ENCODE measurements at regions not wholly inside any gene's neighbourhood (a gene's known extent, or its start where the extent isn't known, plus 50 kb on each side); places are given as distances from the start of the nearest gene placed in this dataset.

DNA sequence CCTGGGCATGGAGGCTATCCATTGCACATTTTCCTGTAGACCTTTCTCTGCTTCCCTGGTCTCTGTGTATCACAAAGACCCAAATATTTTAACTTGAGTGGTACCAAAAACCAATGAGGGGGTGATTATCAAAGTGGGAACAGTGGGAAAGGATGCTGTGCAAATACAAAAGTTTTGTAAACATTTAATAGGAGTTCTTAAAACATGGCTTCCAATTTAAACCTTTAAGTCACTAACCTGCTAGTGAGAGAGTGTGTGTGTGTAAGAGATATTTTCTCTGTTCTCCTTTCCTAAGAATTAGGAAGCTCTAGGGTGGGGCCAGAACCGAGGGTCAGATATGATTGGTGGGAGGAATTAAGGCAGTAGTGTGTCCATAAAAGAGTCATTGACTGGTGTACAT lies 64.5 kb upstream of the ARHGAP5 start:
- peaks cover 1% of the 10 kb centered on the region for H3K27me3 Mint-ChIP-seq (ENCODE audit: unreplicated experiment)
- DNase-seq (ENCODE audit: low spot score) = no peak
- no peak overlapping the region for H3K4me3 Mint-ChIP-seq (ENCODE audit: unreplicated experiment)
- H3K4me1 Mint-ChIP-seq (ENCODE audit: unreplicated experiment) = peaks cover 7% of the 10 kb centered on the region
- no peak overlapping the region for H3K27ac Mint-ChIP-seq (ENCODE audit: unreplicated experiment)
- no peaks in the 10 kb centered on the region for H3K9me3 Mint-ChIP-seq (ENCODE audit: unreplicated experiment)
- no peaks in the 10 kb centered on the region for H3K36me3 Mint-ChIP-seq (ENCODE audit: low read depth, unreplicated experiment)
- TF ChIP-seq, protein P1, sequence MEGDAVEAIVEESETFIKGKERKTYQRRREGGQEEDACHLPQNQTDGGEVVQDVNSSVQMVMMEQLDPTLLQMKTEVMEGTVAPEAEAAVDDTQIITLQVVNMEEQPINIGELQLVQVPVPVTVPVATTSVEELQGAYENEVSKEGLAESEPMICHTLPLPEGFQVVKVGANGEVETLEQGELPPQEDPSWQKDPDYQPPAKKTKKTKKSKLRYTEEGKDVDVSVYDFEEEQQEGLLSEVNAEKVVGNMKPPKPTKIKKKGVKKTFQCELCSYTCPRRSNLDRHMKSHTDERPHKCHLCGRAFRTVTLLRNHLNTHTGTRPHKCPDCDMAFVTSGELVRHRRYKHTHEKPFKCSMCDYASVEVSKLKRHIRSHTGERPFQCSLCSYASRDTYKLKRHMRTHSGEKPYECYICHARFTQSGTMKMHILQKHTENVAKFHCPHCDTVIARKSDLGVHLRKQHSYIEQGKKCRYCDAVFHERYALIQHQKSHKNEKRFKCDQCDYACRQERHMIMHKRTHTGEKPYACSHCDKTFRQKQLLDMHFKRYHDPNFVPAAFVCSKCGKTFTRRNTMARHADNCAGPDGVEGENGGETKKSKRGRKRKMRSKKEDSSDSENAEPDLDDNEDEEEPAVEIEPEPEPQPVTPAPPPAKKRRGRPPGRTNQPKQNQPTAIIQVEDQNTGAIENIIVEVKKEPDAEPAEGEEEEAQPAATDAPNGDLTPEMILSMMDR (IDR thresholded peaks at IDR 0.05; ENCODE audit: unreplicated experiment) = no peak

DNA sequence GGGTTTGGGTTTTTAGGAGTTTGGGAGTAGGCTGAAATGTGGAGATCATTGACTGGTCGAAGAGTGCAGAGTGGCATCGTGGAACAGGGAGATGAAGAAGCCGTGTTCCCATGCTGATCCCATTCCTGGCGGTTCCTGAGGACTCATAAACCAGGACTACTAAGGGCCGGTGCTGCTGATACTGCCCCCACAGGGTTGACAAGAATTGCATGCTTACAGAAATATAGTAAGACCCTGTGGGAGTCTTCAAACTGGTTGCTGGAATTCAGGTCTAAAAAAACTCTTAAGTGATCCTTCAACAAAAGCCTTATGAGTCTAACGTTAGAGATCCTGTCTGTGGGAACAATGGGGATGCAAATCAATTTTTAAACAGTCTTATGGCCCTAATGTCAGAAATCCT lies 64.0 kb upstream of the ARHGAP5 start:
- peaks cover 7% of the 10 kb centered on the region for H3K4me1 Mint-ChIP-seq (ENCODE audit: unreplicated experiment)
- DNase-seq (ENCODE audit: low spot score) = no peak
- no peaks in the 10 kb centered on the region for H3K36me3 Mint-ChIP-seq (ENCODE audit: low read depth, unreplicated experiment)
- no peaks in the 10 kb centered on the region for H3K9me3 Mint-ChIP-seq (ENCODE audit: unreplicated experiment)
- H3K27ac Mint-ChIP-seq (ENCODE audit: unreplicated experiment) = no peak overlapping the region
- TF ChIP-seq, protein P1 (IDR thresholded peaks at IDR 0.05; ENCODE audit: unreplicated experiment) = no peak
- H3K4me3 Mint-ChIP-seq (ENCODE audit: unreplicated experiment) = no peak overlapping the region
- peaks cover 1% of the 10 kb centered on the region for H3K27me3 Mint-ChIP-seq (ENCODE audit: unreplicated experiment)

DNA sequence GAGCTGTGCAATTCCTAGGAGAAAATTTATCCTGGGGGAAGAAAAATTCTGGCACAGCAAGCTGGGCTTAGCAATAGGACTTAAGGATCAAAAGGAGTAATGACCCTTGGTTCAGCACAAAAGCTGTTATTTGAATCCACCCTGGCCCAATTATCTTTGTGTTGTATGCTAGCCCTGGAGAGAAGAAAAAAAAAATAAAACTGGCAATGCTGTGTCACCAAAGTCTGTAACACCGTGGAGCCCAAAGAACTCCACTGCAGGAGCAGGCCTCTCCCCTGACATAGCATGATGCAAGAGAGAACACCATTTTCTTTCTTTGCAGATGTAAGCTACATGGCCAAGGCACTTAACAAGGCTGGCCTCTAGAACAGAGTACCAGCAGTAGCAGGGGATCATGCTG lies 63.0 kb upstream of the ARHGAP5 start:
- TF ChIP-seq, protein P1 (IDR thresholded peaks at IDR 0.05; ENCODE audit: unreplicated experiment) = no peak
- Mint-ChIP-seq H3K4me3 (ENCODE audit: unreplicated experiment) (no peak overlapping the region), H3K36me3 (ENCODE audit: low read depth, unreplicated experiment) (no peaks in the 10 kb centered on the region), H3K9me3 (ENCODE audit: unreplicated experiment) (no peaks in the 10 kb centered on the region), H3K27me3 (ENCODE audit: unreplicated experiment) (peaks cover 1% of the 10 kb centered on the region), H3K27ac (ENCODE audit: unreplicated experiment) (no peak overlapping the region), H3K4me1 (ENCODE audit: unreplicated experiment) (peaks cover 7% of the 10 kb centered on the region)
- no peak for DNase-seq (ENCODE audit: low spot score)

DNA sequence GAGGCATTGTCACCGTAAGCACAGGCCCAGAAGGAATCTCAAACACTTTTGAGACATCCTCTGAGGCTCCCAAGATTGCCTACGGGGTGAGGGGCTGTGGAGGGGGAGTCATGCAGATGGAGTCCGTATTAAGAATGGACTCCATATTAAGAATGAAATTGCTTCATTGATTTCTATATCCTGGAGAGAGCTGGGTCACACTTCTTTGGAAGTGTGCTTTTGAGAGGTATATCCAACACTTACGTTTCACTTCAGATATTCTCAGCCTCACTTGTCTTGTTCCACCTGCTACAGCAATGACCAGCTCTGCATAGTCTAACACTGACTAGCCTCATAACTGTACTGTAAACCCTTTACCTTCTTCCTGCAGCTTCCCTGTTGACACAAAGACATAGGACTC lies 62.6 kb upstream of the ARHGAP5 start:
- H3K9me3 Mint-ChIP-seq (ENCODE audit: unreplicated experiment) = no peaks in the 10 kb centered on the region

DNA sequence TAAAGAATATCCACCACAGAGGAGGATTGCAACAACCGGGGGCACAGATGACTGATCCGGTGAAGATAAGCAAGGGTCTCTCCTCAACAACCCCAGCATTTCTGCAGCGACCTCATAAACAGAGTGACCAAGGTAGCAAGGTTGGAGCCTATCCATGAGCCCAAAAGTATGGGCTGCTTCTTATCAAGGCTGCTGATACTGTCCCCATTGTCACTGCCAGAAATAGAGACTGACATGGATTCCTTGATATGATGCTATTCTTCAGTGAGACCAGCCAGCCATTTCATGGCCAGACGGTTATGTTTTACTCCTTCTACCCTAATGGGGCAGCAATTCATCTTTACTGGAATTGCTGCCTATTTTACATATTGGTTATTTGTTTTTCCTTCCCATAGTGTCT lies 61.9 kb upstream of the ARHGAP5 start:
- Mint-ChIP-seq H3K27me3 (ENCODE audit: unreplicated experiment) (peaks cover 1% of the 10 kb centered on the region), H3K36me3 (ENCODE audit: low read depth, unreplicated experiment) (no peaks in the 10 kb centered on the region), H3K4me1 (ENCODE audit: unreplicated experiment) (peaks cover 7% of the 10 kb centered on the region), H3K4me3 (ENCODE audit: unreplicated experiment) (no peak overlapping the region), H3K27ac (ENCODE audit: unreplicated experiment) (no peak overlapping the region), H3K9me3 (ENCODE audit: unreplicated experiment) (no peaks in the 10 kb centered on the region)
- DNase-seq (ENCODE audit: low spot score) = no peak
- TF ChIP-seq, protein P1 (IDR thresholded peaks at IDR 0.05; ENCODE audit: unreplicated experiment) = no peak

More for the DNA sequence above, 62.6 kb upstream of the ARHGAP5 start:
- Mint-ChIP-seq H3K36me3 (ENCODE audit: low read depth, unreplicated experiment) (no peaks in the 10 kb centered on the region), H3K27ac (ENCODE audit: unreplicated experiment) (no peak overlapping the region), H3K4me3 (ENCODE audit: unreplicated experiment) (no peak overlapping the region), H3K4me1 (ENCODE audit: unreplicated experiment) (peaks cover 7% of the 10 kb centered on the region), H3K27me3 (ENCODE audit: unreplicated experiment) (peaks cover 1% of the 10 kb centered on the region)
- no peak for DNase-seq (ENCODE audit: low spot score)
- TF ChIP-seq, protein P1 (IDR thresholded peaks at IDR 0.05; ENCODE audit: unreplicated experiment) = no peak
